Right kidney (tissue), 1 donor: ENCODE measurements at regions not wholly inside any gene's neighbourhood (a gene's known extent, or its start where the extent isn't known, plus 50 kb on each side); places are given as distances from the start of the nearest gene placed in this dataset.
"Not testable (repeated sequence)": the region's sequence is repeated elsewhere in the genome, so short reads cannot be mapped to it uniquely, and the experiment has no call there.

Source experiments
- DNase-seq: peaks from one replicate; pipeline ENCODE4 v3.0.0-alpha.2; 2016

DNA sequence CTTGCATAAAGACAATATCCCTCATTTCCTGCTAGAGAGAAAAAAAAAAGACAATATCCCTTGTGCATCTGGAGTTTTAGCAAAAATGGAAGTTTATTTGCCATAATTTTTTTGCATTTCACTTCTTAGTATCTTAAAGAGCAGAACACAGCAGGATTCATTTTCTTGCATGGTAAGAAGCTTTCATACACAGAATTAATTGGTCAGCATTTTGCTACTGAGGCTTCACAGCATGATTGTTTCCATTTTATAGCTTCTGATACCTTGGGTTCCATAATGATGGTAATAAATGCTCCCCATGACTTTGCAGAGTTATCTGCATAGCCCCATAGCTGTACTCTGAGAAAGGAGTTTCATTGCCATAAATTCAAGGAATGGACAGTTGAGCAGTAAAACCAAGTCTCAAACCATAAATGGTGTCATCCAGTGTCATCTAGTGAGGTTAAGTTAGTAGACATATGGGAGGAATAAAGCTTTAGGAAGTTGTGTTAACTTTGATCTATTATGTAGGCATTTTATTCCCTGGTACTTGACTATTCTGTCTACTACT lies 88.8 kb upstream of the PLD5 start:
- no peak for DNase-seq

DNA sequence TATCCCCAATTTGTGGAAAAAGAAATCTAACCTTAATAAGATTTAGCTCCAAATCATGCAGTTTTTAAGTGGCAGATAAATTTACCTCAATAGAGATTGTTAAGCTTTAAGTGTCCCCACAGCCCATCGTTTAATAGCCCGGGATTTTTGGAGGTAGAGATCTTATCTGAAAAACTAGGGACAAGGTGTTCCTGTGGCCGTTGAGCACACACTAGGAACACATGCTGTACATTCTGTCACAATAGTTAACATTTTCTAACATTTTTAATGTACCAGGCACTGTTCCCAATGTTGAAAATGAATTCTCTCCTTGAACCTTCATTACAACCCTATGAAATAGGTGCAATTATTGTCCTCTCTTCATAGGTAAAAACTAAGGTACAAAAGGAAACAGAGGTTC lies 85.7 kb upstream of the PLD5 start:
- no peak for DNase-seq

DNA sequence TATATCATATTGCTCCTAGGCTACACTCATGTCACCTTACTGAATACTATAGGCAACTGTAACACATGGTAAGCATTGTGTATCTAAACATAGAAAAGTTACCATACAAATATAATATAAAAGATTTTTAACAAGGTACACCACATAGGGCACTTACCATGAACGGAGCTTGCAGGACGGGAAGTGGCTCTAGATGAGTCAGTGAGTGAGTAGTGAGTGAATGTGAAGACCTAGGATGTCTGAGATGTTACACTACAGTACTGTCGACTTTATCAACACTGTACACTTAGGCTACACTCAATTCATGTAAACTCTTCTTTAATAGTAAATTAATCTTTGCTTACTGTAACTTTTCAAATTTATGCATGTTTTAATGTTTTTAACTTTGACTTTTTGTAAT lies 81.0 kb upstream of the PLD5 start:
- DNase-seq: no peak

DNA sequence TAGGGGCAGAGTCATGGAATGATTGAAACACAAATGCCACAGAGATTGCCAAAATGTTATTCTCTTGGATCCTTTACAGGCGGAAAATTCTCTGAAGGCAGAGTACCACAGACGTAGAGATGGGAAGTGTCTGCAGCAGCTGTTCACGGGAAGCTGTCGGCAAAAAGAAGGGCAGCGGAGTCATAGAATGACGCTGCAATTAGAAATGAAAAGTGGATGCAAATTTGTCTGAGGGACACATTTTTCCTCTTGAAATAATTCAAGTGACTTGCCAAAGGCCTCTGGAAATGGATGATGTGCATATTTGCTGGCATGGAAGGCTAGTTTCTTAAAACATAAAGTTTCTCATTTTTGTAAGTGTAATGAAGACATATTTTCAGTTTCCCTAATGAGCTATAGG lies 77.5 kb upstream of the PLD5 start:
- no peak for DNase-seq

DNA sequence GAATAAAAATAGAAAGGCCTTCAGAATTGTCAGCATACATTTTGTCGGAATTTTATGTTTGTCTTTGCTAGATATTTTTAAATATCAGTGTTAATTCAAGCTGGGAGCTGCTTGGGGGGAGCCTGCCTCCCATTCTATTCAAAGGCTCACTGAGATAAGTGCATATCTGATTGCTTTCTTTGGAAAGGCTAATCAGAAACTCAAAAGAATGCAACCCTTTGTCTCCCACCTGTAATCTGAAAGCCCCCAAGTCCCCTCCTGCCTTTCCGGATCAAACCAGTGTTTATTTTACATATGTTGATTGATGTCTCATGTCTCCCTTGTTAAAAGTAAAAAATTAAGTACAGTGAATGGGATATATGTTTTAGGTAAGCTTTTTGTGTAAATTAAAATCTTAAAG lies 69.3 kb upstream of the PLD5 start:
- not testable (repeated sequence) for DNase-seq

DNA sequence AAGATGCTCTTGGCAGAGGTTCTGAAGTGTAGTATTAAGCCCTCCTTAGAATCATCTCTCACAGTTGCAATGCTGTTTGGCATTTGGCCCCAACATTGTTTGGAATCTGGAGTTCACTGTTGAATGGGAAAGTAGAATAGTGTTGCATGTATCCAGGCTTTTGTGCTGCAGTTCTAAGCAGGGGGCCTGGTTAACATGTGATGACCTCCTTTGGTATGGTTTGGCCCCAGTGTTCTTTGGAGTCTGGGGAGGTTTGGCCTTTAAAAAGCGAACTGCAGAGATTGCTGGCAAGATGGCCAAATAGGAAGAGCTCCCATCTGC lies 61.8 kb upstream of the PLD5 start:
- no peak for DNase-seq

DNA sequence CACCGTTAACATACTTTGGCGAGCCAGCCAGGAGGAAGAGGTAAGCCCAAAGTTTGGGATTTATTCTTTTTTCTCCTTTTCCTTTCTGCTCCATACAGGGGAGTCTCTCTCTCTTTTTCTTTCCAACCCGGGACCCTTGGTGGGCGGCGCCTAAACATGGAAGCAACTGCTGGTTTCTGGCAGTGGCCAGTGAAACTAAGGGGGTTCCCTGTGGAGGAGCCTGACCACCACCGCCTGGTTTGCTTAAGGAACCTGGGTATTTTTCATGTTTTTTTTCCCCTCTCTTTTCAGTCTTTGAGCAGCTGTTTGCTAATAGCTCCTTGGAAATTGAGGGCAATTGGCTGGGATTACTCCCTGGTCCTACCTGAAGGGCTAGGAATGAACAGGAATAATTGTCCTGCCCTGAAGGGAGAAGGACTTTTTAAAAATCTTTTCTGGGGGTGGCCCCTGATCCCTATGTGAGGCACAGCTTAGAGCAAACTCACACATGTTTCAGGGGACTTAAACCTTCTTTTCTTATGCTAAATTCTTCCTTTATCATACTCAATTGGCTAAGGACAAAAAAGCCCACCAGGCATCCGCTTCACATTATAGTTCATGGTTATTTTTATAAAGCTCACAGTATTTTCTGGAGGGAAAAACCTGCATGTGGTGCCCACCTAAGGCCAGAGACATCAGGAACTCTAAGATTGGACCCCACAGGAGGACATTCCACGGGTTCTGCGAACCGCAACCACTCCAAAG lies 61.3 kb upstream of the PLD5 start:
- no peak for DNase-seq

DNA sequence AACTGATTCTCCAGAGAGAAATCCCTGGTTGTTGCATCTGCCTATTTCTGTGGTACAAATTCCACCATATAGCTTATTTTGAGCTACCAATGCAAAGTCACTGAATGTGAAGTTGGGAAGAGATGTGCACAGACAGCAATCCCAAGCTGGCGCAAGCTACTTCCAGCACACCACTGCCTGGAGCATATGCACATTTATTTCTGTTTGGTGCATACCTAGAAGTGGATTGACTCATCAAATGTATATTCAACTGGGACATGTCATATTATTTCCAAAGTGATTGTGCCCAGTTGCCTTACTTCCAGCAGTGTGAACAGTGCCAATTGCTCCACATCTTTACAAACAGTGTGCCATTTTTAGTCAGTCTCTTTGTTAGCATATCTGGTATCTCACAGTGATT lies 58.2 kb upstream of the PLD5 start:
- DNase-seq: no peak

DNA sequence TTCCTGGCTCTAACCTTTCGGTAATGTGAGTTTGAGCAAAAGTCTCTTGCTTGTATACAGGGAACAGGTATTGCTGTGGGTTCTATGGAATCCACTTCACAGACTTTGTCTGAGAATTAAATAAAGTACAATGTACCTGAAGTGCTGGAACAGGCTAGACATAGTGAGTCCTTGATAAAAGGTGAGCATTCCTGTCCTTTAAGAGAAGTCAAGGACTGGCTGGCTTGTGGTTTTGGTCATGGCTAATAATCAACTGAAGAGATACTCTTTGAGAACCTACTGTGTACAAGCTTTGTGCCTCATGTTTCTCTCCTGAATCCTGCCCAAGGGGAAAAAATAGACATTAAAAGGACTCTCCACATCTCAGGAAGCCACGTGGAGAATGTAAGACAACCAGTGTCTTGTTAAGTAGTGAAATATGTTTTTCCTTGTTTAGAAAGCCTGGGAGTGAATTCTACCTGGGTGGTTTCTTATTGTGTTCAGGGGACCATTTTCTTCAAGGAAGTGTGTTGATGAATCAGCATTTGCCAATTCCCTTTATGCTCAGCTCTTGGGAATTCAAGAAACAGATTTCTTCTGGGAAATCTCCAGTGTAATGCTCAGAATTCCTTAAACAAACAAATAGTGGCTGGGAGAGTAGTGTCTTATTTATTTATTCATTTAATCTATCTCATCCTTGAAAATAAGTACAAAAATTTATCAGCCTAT lies 55.2 kb upstream of the PLD5 start:
- DNase-seq: no peak
